Keratinocyte (primary cell): ENCODE measurements at regions not wholly inside any gene's neighbourhood (a gene's known extent, or its start where the extent isn't known, plus 50 kb on each side); places are given as distances from the start of the nearest gene placed in this dataset.

ENCODE experiments used
- DNase-seq: peaks from one replicate; pipeline ENCODE4 v3.0.0-alpha.2; 2011; ENCODE audit warnings: low read depth, missing footprints, low spot score
- FAIRE-seq: peaks from 2 replicates; lab custom pipeline; 2011; peaks lifted over from hg19 to GRCh38; lab: Jason Lieb, UNC
- H2AFZ ChIP-seq: 2 replicates; pipeline ENCODE4 v1.6.0; 2012; ENCODE audit warnings: low read length, control low read depth, inconsistent platforms; ENCODE audit not compliant: control insufficient read depth
- H3K27ac ChIP-seq: 2 replicates; pipeline ENCODE4 v1.5.1; 2011; ENCODE audit warnings: low read length; ENCODE audit not compliant: control insufficient read depth, insufficient read depth
- H3K27me3 ChIP-seq: 3 replicates; pipeline ENCODE4 v1.6.0; 2011; ENCODE audit warnings: low read length; ENCODE audit not compliant: control insufficient read depth, insufficient read depth; ENCODE audit errors: extremely low read depth
- H3K36me3 ChIP-seq, 2 experiments: 2 replicates in 1 of 2; 3 replicates in 1 of 2; pipeline ENCODE4 v1.5.1; 2011; ENCODE audit warnings: low read length in 2 of 2, mild to moderate bottlenecking in 1 of 2; ENCODE audit not compliant: control insufficient read depth in 2 of 2, insufficient read depth in 2 of 2; ENCODE audit errors: extremely low read depth in 1 of 2
- H3K4me1 ChIP-seq: 3 replicates; pipeline ENCODE4 v1.5.1; 2011; ENCODE audit warnings: low read length; ENCODE audit not compliant: control insufficient read depth, insufficient read depth; ENCODE audit errors: extremely low read depth
- H3K4me2 ChIP-seq: 3 replicates; pipeline ENCODE4 v1.6.0; 2011; ENCODE audit warnings: low read depth, low read length; ENCODE audit not compliant: control insufficient read depth, insufficient read depth; ENCODE audit errors: extremely low read depth
- H3K4me3 ChIP-seq, 3 experiments: fragments of 200-600 bp in 1 of 3; sonication (generic) in 1 of 3; 2 replicates in 2 of 3; 3 replicates in 1 of 3; pipeline ENCODE4 v1.5.1; 2011 to 2016; ENCODE audit warnings: low read length in 3 of 3, mild to moderate bottlenecking in 3 of 3, control low read depth in 2 of 3, inconsistent platforms in 1 of 3, low read depth in 1 of 3, mixed read lengths in 1 of 3, mixed run types in 1 of 3, moderate library complexity in 1 of 3; ENCODE audit not compliant: control insufficient read depth in 2 of 3, insufficient read depth in 2 of 3; ENCODE audit errors: extremely low read depth in 1 of 3
- H3K79me2 ChIP-seq: 2 replicates; pipeline ENCODE4 v1.6.0; 2012; ENCODE audit warnings: low read length; ENCODE audit not compliant: control insufficient read depth, insufficient read depth
- H3K9ac ChIP-seq: 3 replicates; pipeline ENCODE4 v1.6.0; 2011; ENCODE audit warnings: low read length; ENCODE audit not compliant: control insufficient read depth, insufficient read depth; ENCODE audit errors: extremely low read depth
- H3K9me1 ChIP-seq: 3 replicates; pipeline ENCODE4 v1.6.0; 2011; ENCODE audit warnings: low read length; ENCODE audit not compliant: control insufficient read depth, insufficient read depth; ENCODE audit errors: extremely low read depth
- H3K9me3 ChIP-seq: 2 replicates; pipeline ENCODE4 v1.5.1; 2012; ENCODE audit warnings: low read depth, low read length; ENCODE audit not compliant: control insufficient read depth
- H4K20me1 ChIP-seq: 3 replicates; pipeline ENCODE4 v1.6.0; 2011; ENCODE audit warnings: low read length; ENCODE audit not compliant: control insufficient read depth, insufficient read depth; ENCODE audit errors: extremely low read depth
- CTCF ChIP-seq, 3 experiments: IDR thresholded peaks in 1 of 3; conservative IDR thresholded peaks in 1 of 3; optimal IDR thresholded peaks in 1 of 3; 2 replicates in 2 of 3; 3 replicates in 1 of 3; pipeline versions ENCODE3 to v1.5.1; 2011; ENCODE audit warnings: low read length in 3 of 3, mild to moderate bottlenecking in 3 of 3, moderate library complexity in 2 of 3, control low read depth in 1 of 3, inconsistent platforms in 1 of 3; ENCODE audit not compliant: insufficient read depth in 2 of 3; ENCODE audit errors: extremely low read depth in 1 of 3
- EZH2 ChIP-seq: IDR thresholded peaks from one replicate; pipeline ENCODE4 v1.6.1; 2012; ENCODE audit warnings: inconsistent platforms, mild to moderate bottlenecking, low read length, moderate library complexity
- dilution Hi-C: fragments of 300-500 bp; cut with MboI; formaldehyde crosslinking; loops from one replicate; pipeline ENCODE4 v1.7.0; 2020; ENCODE audit warnings: low sequenced_read_pairs; ENCODE audit not compliant: extremely low pct_ligation_motif_present

DNA sequence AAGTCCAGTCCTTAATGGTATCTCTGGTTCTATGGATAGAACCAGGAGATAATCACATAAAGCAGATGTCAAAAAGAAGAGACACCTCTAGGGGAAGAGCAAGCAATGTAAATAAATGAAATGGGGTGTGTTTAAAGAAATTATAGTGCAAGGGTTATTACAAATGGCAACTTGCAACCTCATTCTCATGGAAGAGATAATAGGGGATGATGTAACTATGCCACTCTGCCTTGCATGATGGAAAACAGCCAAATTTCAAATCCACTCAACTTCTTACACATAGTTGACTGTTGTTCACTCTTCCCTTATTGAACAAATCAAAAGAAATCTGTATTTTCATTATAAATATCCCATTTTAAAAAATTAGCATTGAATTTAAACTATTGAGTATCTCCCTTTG, 274.0 kb upstream of the TMPRSS15 start:
- H2AFZ ChIP-seq, result no peak overlapping the region
- DNase-seq (no peak), FAIRE-seq (no peak)
- H3K9me1 ChIP-seq, result no peaks in the 10 kb centered on the region
- H3K9me3 ChIP-seq, result no peaks in the 10 kb centered on the region
- no peaks in the 10 kb centered on the region for H3K4me1 ChIP-seq
- no peak overlapping the region for H3K27ac ChIP-seq
- no peak overlapping the region for H3K9ac ChIP-seq
- H3K36me3 ChIP-seq, result no peaks in the 10 kb centered on the region
- H4K20me1 ChIP-seq, result no peaks in the 10 kb centered on the region
- H3K79me2 ChIP-seq, result no peaks in the 10 kb centered on the region
- dilution Hi-C loops, result no loop called here
- TF ChIP-seq CTCF (optimal IDR thresholded peaks at IDR 0.05 in 1 of 3, IDR thresholded peaks at IDR 0.05 in 1 of 3, conservative IDR thresholded peaks at IDR 0.05 in 1 of 3; ENCODE audit: extremely low read depth in 1 of 3, insufficient read depth in 2 of 3, low read length in 3 of 3) (no peak), EZH2 (no peak)
- H3K4me2 ChIP-seq, result no peak overlapping the region
- H3K27me3 ChIP-seq, result no peaks in the 10 kb centered on the region
- no peak overlapping the region for H3K4me3 ChIP-seq

- dilution Hi-C loops, result no loop called here
- no peaks in the 10 kb centered on the region for H3K4me1 ChIP-seq
- TF ChIP-seq EZH2 (no peak), CTCF (optimal IDR thresholded peaks at IDR 0.05 in 1 of 3, IDR thresholded peaks at IDR 0.05 in 1 of 3, conservative IDR thresholded peaks at IDR 0.05 in 1 of 3; ENCODE audit: extremely low read depth in 1 of 3, insufficient read depth in 2 of 3, low read length in 3 of 3) (no peak)
- FAIRE-seq, result no peak
- H3K9ac ChIP-seq, result no peak overlapping the region
- H3K79me2 ChIP-seq, result no peaks in the 10 kb centered on the region
- no peak overlapping the region for H3K27ac ChIP-seq
- no peak overlapping the region for H2AFZ ChIP-seq
- peaks cover 2% of the 10 kb centered on the region for H3K9me3 ChIP-seq
- H3K36me3 ChIP-seq, result no peaks in the 10 kb centered on the region
- no peak overlapping the region for H3K4me3 ChIP-seq
- no peaks in the 10 kb centered on the region for H4K20me1 ChIP-seq
- DNase-seq, result no peak
- no peaks in the 10 kb centered on the region for H3K27me3 ChIP-seq
- H3K9me1 ChIP-seq, result no peaks in the 10 kb centered on the region
- H3K4me2 ChIP-seq, result no peak overlapping the region
Observed at GRCh38 chr21:18705971-18706370, 302.4 kb upstream of the TMPRSS15 start.
